ENCODE measurements at regions not wholly inside any gene's neighbourhood (a gene's known extent, or its start where the extent isn't known, plus 50 kb on each side); places are given as distances from the start of the nearest gene placed in this dataset.

DNA sequence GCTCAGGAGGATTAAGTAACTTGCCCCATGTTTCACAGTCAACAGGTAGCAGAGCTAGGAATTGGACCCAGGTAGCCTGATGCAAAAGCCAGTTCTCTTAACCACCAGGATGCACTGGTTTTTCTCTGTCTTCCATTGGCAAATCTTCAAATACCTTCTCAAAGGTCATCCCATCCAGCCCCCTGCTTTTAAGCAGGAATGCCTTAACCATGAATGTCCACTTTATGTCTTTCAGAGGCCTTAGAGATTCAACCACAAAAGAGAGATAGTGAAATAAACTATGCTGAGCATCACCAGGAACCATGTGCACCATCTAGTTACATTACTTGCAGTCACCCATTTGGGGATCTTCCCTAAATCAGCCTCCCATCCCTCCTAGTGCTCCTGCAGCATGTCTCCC lies 94.3 kb downstream of the C17orf67 start:
- DNase-seq (ENCODE audit: low spot score), result no peak

- DNase-seq (ENCODE audit: low spot score), result no peak
These were observed 93.9 kb downstream of the C17orf67 start for GRCh38 chr17:56739776-56740175.

- no peak for DNase-seq (ENCODE audit: low spot score)
These were observed 93.2 kb downstream of the C17orf67 start for GRCh38 chr17:56740481-56740880.
